NCI-H146 treated with DMSO at 0.1 percent for 48 hours (cell line): ENCODE measurements at regions not wholly inside any gene's neighbourhood (a gene's known extent, or its start where the extent isn't known, plus 50 kb on each side); places are given as distances from the start of the nearest gene placed in this dataset.
"Not testable (repeated sequence)": the region's sequence is repeated elsewhere in the genome, so short reads cannot be mapped to it uniquely, and the experiment has no call there.

Experiments
- DNase-seq: peaks from one replicate; lab custom pipeline; 2025; ENCODE audit not compliant: unreplicated experiment; lab: John Stamatoyannopoulos, UW

DNA sequence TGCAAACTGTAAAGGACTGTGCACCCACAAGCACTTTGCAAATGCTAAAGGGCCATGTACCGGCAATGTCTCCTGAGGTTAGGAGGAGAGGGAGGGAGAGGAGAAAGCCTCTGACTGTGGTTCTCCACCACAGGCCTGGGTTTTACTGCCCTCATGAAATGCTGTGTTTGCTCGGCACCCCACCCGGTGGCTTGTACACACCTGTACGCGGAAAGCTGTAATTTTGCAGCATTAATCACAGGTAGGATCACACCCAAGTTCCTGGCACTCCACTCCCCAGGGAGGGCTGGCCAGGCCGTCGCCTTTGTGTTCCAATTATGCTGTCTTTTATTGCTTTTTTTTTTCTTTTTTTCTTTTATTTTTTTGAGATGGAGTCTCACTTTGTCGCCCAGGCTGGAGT is 78.5 kb upstream of the MYL10 start:
- DNase-seq: peak; percentile 39

DNA sequence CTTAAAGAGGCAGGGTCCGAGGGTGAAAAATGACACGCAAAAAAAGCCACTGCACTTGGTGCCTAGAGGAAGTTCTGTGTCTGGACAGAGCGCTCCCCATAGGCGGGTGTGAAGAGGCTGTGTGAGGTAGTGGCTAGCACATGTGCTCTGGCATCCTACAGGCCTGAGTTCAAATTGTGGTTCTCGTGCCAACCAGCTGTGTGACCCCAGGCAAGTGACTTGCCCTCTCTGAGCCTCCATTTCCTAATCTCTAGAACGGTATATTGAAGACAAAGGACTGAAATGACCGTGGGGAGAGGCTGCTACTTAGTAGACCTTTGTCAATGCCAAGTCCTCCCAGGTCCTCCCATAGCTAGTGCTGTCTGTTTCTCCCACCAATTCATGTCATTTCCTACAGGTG is 79.1 kb upstream of the MYL10 start:
- DNase-seq: no peak

DNA sequence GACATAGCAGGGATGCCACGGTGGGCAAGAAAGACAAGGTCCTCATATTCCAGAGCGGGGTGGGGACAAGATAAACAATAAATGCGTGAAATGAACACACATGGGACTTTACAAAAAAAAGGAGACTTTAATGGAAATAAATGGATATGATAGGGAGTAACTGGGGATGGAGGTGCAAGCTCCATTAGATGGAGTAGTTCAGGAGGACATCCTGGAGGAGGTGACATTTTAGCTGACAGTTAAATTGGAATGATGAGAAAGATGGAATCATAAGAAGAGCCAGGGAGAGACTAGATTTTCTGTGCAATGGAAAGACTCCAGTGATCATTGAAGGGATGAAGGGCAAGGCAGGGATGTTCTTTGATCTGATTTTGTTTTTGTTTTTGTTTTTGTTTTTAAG is 83.6 kb upstream of the MYL10 start:
- no peak for DNase-seq

GRCh38 chr7:101714097-101714496 is 85.0 kb upstream of the MYL10 start:
- DNase-seq: no peak

DNA sequence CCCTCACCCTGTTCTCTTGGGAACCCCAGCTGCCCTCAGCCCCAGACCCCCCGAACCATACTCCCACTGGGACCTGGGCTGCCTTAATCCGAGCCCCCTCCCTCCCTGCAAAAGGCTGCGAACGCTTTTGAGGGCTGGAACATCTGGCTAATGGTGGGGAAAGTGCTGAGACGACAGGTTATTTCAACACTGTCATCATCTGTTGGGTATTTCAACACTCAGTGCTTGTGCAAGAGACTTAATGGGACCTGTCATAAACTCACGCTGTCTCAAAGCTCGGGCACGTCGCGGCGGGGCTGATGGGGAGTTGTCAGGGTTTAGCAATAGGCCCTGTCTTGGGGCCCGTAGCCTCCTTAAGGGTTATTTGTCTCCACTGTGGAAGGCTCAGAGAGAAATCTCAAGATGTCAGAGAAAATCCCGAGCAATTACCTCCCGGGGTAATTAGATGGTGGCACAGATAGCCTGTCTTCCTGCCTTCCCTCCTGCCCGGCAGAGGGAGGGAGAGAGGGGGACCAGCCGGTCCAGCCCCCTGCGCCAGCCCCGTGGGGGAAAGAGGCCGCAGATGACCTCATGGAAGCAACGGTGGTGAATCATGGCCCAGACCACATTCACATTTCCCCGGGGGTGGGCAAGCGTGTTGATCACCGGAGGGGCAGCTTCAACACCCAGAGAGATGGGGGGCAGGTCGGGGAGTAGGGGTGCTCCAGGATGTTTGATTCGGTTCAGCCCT is 88.7 kb upstream of the MYL10 start:
- DNase-seq: no peak

DNA sequence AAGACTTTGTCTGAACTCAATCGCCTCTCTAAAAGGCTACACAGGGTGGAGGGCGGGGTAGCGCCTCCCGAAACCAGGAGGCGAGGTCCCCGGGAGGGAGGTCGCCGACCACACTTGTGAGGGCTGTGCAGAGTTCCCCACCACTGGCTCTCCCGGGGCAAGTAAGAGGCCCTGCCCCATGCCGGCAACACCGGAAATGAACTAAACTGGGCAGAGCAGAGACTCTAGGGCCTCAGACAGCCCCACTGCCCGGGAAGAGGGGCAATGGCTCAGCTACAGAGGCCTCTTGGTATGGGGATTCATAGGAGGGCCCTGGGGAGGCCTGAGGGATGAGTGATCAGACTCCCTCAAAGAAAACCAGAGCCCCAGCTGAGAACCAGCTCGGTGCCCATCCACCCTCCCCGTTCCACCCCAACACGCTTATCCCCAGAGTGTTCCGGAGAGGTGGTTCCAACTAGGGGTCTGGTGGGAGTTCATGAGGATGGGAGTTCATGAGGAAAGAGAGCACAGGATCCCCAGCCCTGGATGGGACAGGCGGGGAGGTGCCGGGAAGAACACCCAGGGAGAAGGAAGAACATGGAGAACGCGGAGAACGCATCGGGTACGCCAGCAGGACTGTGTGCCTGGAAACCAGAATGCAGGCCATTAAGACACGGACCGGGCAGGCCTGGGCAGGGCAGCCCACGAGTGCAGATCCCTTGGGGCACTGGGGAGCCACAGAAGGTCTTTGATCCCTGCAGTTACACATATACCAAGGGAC is 89.4 kb upstream of the MYL10 start:
- no peak for DNase-seq

DNA sequence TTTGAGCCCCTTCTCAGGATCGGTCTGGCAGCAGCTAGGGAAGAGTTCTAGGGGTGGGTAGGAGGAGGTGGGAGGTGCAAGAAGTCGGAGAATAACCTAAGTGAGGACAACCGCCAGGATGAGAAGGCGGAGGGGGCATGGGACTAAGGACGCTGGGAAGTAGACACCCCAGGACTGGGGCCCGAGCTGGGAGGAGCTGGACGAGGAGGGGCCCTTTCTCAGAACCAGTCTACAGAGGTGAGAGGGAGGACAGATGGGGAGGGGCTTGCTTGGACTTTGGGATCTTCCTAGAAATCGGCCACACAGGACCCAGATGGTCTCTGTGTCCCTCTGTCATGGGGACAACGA is 90.0 kb upstream of the MYL10 start:
- DNase-seq: no peak

- DNase-seq: no peak
Measured at GRCh38 chr7:101720324-101720723, 91.2 kb upstream of the MYL10 start.

- DNase-seq: no peak
Measured at GRCh38 chr7:101722247-101722646, 93.2 kb upstream of the MYL10 start.

- no peak for DNase-seq
Measured at GRCh38 chr7:101723835-101724234, 93.6 kb upstream of the CUX1 start.

DNA sequence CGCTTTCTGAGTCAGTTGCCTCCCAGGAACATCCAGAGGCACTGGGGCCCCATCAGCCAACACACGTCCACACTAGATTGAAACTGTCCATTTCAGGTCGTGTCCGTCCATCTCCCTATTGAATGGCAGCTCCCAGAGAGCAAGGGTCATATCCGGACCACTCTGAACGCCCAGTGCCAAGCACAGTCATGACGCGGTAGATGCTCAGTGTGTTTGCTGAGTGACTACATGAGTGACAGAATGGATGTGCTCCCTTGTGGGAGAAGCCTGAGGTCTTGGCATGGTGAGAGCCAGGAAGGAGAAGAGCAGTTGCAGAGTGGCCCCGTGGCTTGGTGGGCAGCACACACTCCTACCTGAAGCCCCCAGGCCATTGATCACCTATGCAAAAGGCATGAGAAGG is 92.5 kb upstream of the CUX1 start:
- DNase-seq: no peak

GRCh38 chr7:101725921-101726320 is 91.5 kb upstream of the CUX1 start:
- no peak for DNase-seq

DNA sequence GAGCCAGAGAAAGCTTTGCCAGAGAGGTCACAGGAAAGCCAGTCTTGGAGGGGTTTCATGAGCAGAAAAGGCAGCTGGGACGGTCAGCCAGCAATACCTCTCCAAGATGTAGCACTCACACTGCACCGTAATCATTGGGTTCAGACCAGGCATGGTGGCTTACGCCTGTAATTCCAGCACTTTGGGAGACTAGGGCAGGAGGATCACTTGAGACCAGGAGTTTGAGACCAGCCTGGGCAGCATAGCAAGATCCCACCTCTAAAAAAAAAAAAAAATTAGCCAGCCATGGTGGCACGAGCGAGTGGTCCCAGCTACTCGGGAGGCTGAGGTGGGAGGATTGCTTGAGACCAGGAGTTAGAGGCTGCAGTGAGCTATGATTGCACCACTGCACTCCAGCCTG is 90.2 kb upstream of the CUX1 start:
- no peak for DNase-seq

DNA sequence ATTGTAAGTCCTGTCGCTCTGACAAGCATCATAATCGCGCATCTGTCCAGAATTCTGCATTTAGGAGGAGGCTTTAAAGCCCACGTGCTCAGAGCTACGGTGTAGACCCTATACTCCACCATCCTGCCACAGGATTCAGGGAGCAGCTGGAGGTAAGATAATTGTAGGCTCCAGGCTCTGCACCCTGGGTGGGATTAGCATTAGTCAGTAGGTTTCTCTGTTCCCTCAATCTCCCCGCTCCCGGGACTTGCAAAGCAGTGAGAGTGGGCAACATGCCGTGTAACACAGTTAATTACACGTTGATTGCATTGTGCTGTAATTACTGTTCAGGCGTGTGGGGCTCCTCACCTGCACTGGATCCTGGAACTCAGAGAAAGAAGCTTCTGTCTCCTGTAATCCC is 89.3 kb upstream of the CUX1 start:
- DNase-seq: peak; percentile 76

GRCh38 chr7:101728873-101729240 is 88.6 kb upstream of the CUX1 start:
- DNase-seq: not testable (repeated sequence)

- no peak for DNase-seq
Measured at GRCh38 chr7:101729241-101729883, 88.1 kb upstream of the CUX1 start.

GRCh38 chr7:101731502-101732084 is 85.8 kb upstream of the CUX1 start:
- no peak for DNase-seq

GRCh38 chr7:101733713-101734475 is 83.5 kb upstream of the CUX1 start:
- peak; percentile 31 for DNase-seq

- no peak for DNase-seq
Measured at GRCh38 chr7:101736084-101736483, 81.3 kb upstream of the CUX1 start.

DNA sequence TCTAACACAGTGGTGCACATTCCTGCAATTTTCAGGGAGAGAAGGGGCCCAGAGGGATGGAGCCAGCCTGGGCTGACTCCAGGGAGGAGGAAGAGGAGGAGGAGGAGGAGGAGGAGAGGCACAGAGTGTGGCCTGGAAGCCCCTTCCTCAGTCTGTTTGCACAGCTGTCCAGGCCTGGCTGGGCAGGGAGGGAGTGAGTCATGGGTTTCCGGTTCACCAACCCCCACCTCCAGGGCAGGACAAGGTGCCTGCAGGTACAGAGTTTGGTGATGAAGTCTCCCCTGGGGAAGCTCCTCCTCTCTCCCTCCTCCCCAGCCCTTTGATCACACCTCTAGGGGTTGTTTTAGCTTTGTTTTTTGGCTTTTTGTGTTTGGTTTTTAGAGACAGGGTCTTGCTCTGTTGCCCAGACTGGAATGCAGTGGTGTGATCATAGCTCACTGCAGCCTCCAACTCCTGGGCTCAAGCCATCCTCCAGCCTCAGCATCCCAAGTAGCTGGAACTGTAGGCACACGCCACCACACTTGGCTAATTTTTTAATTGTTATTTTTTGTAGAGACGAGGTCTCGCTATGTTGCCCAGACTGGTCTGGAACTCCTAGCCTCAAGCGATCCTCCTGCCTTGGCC is 77.5 kb upstream of the CUX1 start:
- peak; percentile 65 for DNase-seq
